Testis (tissue), 2 donors: ENCODE measurements at regions not wholly inside any gene's neighbourhood (a gene's known extent, or its start where the extent isn't known, plus 50 kb on each side); places are given as distances from the start of the nearest gene placed in this dataset.

Source experiments
- POLR2A ChIP-seq: fragments of 450-650 bp; IDR thresholded peaks from one replicate; pipeline ENCODE4 v1.6.1; 2017; ENCODE audit warnings: antibody characterized with exemption, mild to moderate bottlenecking, moderate library complexity
- TF ChIP-seq, protein P1 (sequence below), 3 experiments: fragments of 450-650 bp in 2 of 3; fragments of 200-600 bp in 1 of 3; sonication (generic) in 1 of 3; IDR thresholded peaks; one replicate each; pipeline ENCODE4 v1.5.1; 2016 to 2019; ENCODE audit warnings: antibody characterized with exemption in 3 of 3, mild to moderate bottlenecking in 2 of 3, moderate library complexity in 1 of 3

DNA sequence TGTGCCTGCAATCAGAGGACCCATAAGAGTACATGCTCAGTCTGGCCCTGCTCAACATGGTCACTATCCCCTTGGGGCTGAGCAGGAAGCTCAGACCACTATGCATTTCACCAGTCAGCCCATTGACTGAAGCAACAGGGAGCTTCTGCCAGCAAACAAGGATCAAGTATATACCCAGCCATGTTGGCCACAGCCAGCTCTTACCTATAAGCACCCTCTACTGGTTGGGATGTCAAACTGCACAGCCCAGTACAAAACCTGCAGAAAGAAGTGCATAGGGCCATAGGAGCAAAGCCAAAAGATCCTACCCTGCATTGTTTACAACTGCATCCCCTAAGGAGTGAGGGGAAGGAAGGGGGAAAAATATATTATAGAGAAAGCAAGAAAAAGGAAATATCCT is 214.4 kb upstream of the CPEB2 start:
- TF ChIP-seq, protein P1, sequence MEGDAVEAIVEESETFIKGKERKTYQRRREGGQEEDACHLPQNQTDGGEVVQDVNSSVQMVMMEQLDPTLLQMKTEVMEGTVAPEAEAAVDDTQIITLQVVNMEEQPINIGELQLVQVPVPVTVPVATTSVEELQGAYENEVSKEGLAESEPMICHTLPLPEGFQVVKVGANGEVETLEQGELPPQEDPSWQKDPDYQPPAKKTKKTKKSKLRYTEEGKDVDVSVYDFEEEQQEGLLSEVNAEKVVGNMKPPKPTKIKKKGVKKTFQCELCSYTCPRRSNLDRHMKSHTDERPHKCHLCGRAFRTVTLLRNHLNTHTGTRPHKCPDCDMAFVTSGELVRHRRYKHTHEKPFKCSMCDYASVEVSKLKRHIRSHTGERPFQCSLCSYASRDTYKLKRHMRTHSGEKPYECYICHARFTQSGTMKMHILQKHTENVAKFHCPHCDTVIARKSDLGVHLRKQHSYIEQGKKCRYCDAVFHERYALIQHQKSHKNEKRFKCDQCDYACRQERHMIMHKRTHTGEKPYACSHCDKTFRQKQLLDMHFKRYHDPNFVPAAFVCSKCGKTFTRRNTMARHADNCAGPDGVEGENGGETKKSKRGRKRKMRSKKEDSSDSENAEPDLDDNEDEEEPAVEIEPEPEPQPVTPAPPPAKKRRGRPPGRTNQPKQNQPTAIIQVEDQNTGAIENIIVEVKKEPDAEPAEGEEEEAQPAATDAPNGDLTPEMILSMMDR (IDR thresholded peaks at IDR 0.05): peak in 1 of 3 experiments; percentile 30
- TF ChIP-seq POLR2A: no peak
